ENCODE measurements at regions not wholly inside any gene's neighbourhood (a gene's known extent, or its start where the extent isn't known, plus 50 kb on each side); places are given as distances from the start of the nearest gene placed in this dataset.
"Not testable (repeated sequence)": the region's sequence is repeated elsewhere in the genome, so short reads cannot be mapped to it uniquely, and the experiment has no call there.

GRCh38 chr5:166726406-166726805 lies 1565.0 kb upstream of the WWC1 start:
- ATAC-seq: no peak
- POLR2A ChIA-PET: no interaction called here
- DNase-seq: no peak
- Mint-ChIP-seq H3K4me1 (no peaks in the 10 kb centered on the region), H3K9me3 (ENCODE audit: low read depth) (peaks cover 6% of the 10 kb centered on the region), H3K27me3 (no peaks in the 10 kb centered on the region), H3K4me3 (no peak overlapping the region), H3K27ac (no peak overlapping the region), H3K36me3 (ENCODE audit: low read depth) (no peaks in the 10 kb centered on the region)
- CTCF ChIA-PET: no interaction called here
- intact Hi-C loops (cut with DNase I, micrococcal nuclease): no loop called here

GRCh38 chr5:166742951-166743350 lies 1548.5 kb upstream of the WWC1 start:
- intact Hi-C loops (cut with DNase I, micrococcal nuclease); POLR2A ChIA-PET; DNase-seq; H3K36me3 Mint-ChIP-seq (ENCODE audit: low read depth); H3K27me3 Mint-ChIP-seq; H3K4me1 Mint-ChIP-seq; ATAC-seq; H3K4me3 Mint-ChIP-seq; H3K27ac Mint-ChIP-seq; CTCF ChIA-PET: not testable (repeated sequence)
- H3K9me3 Mint-ChIP-seq (ENCODE audit: low read depth): peaks cover 15% of the 10 kb centered on the region

- ChIA-PET POLR2A (no interaction called here), CTCF (interaction anchor here (0.6 kb wide), 1 partner anchor 800 kb away, joined by 3 read pairs; no protein-coding TSS in a partner anchor)
- Mint-ChIP-seq H3K27ac (no peak overlapping the region), H3K4me3 (no peak overlapping the region), H3K27me3 (no peaks in the 10 kb centered on the region), H3K9me3 (ENCODE audit: low read depth) (peaks cover 5% of the 10 kb centered on the region), H3K36me3 (ENCODE audit: low read depth) (no peaks in the 10 kb centered on the region), H3K4me1 (no peaks in the 10 kb centered on the region)
- intact Hi-C loops (cut with DNase I, micrococcal nuclease): no loop called here
- DNase-seq (no peak), ATAC-seq (no peak)
Measured at GRCh38 chr5:166746506-166746905, 1544.9 kb upstream of the WWC1 start.

- intact Hi-C loops (cut with DNase I, micrococcal nuclease): no loop called here
- no peak for DNase-seq
- CTCF ChIA-PET: no interaction called here
Measured at GRCh38 chr5:166750376-166750775, 1541.1 kb upstream of the WWC1 start.

GRCh38 chr5:166758151-166758550 lies 1533.3 kb upstream of the WWC1 start:
- no peak for ATAC-seq
- H3K27me3 Mint-ChIP-seq: no peaks in the 10 kb centered on the region
- peaks cover 4% of the 10 kb centered on the region for H3K9me3 Mint-ChIP-seq (ENCODE audit: low read depth)
- H3K27ac Mint-ChIP-seq: no peak overlapping the region
- DNase-seq: no peak
- no peaks in the 10 kb centered on the region for H3K36me3 Mint-ChIP-seq (ENCODE audit: low read depth)
- H3K4me1 Mint-ChIP-seq: no peaks in the 10 kb centered on the region
- POLR2A ChIA-PET: no interaction called here
- intact Hi-C loops (cut with DNase I, micrococcal nuclease): no loop called here
- H3K4me3 Mint-ChIP-seq: no peak overlapping the region
- CTCF ChIA-PET: no interaction called here

More at GRCh38 chr5:166750376-166750775, 1541.1 kb upstream of the WWC1 start:
- POLR2A ChIA-PET: no interaction called here
- H3K36me3 Mint-ChIP-seq (ENCODE audit: low read depth): no peaks in the 10 kb centered on the region
- no peak overlapping the region for H3K4me3 Mint-ChIP-seq
- no peaks in the 10 kb centered on the region for H3K27me3 Mint-ChIP-seq
- no peaks in the 10 kb centered on the region for H3K9me3 Mint-ChIP-seq (ENCODE audit: low read depth)
- no peak overlapping the region for H3K27ac Mint-ChIP-seq
- no peaks in the 10 kb centered on the region for H3K4me1 Mint-ChIP-seq
- ATAC-seq: no peak

GRCh38 chr5:166767858-166768257 lies 1523.6 kb upstream of the WWC1 start:
- Mint-ChIP-seq H3K36me3 (ENCODE audit: low read depth) (no peaks in the 10 kb centered on the region), H3K4me1 (no peaks in the 10 kb centered on the region), H3K27ac (no peak overlapping the region), H3K9me3 (ENCODE audit: low read depth) (peaks cover 10% of the 10 kb centered on the region), H3K27me3 (no peaks in the 10 kb centered on the region), H3K4me3 (no peak overlapping the region)
- DNase-seq (no peak), ATAC-seq (no peak)
- intact Hi-C loops (cut with DNase I, micrococcal nuclease): no loop called here
- ChIA-PET POLR2A (no interaction called here), CTCF (interaction anchor here (0.7 to 1.2 kb wide), 2 partner anchors 9 to 39 kb away, joined by 3 to 5 read pairs; no protein-coding TSS in a partner anchor)

GRCh38 chr5:166768536-166768935 lies 1522.9 kb upstream of the WWC1 start:
- Mint-ChIP-seq H3K9me3 (ENCODE audit: low read depth) (peaks cover 10% of the 10 kb centered on the region), H3K27me3 (no peaks in the 10 kb centered on the region), H3K27ac (no peak overlapping the region), H3K4me3 (no peak overlapping the region), H3K4me1 (no peaks in the 10 kb centered on the region), H3K36me3 (ENCODE audit: low read depth) (no peaks in the 10 kb centered on the region)
- POLR2A ChIA-PET: no interaction called here
- ATAC-seq: no peak
- intact Hi-C loops (cut with DNase I, micrococcal nuclease): no loop called here
- CTCF ChIA-PET: interaction anchor here (0.7 to 1.2 kb wide), 3 partner anchors 9 to 39 kb away, joined by 3 to 5 read pairs (median 3); no protein-coding TSS in a partner anchor
- DNase-seq: no peak

- ATAC-seq (no peak), DNase-seq (no peak)
- Mint-ChIP-seq H3K9me3 (ENCODE audit: low read depth) (peaks cover 8% of the 10 kb centered on the region), H3K4me1 (no peaks in the 10 kb centered on the region), H3K27ac (no peak overlapping the region), H3K36me3 (ENCODE audit: low read depth) (no peaks in the 10 kb centered on the region), H3K27me3 (no peaks in the 10 kb centered on the region), H3K4me3 (no peak overlapping the region)
- CTCF ChIA-PET: no interaction called here
- POLR2A ChIA-PET: no interaction called here
- intact Hi-C loops (cut with DNase I, micrococcal nuclease): no loop called here
Measured at GRCh38 chr5:166772770-166773169, 1518.7 kb upstream of the WWC1 start.

GRCh38 chr5:166781737-166782136 lies 1509.7 kb upstream of the WWC1 start:
- CTCF ChIA-PET: no interaction called here
- Mint-ChIP-seq H3K27ac (no peak overlapping the region), H3K4me3 (no peak overlapping the region), H3K9me3 (ENCODE audit: low read depth) (peaks cover 7% of the 10 kb centered on the region), H3K36me3 (ENCODE audit: low read depth) (no peaks in the 10 kb centered on the region), H3K4me1 (no peaks in the 10 kb centered on the region), H3K27me3 (no peaks in the 10 kb centered on the region)
- POLR2A ChIA-PET: no interaction called here
- intact Hi-C loops (cut with DNase I, micrococcal nuclease): no loop called here
- no peak for DNase-seq
- ATAC-seq: no peak

GRCh38 chr5:166784545-166785078 lies 1506.8 kb upstream of the WWC1 start:
- ChIA-PET POLR2A (no interaction called here), CTCF (no interaction called here)
- Mint-ChIP-seq H3K27ac (no peak overlapping the region), H3K36me3 (ENCODE audit: low read depth) (no peaks in the 10 kb centered on the region), H3K9me3 (ENCODE audit: low read depth) (peaks cover 11% of the 10 kb centered on the region), H3K27me3 (no peaks in the 10 kb centered on the region), H3K4me3 (no peak overlapping the region), H3K4me1 (no peaks in the 10 kb centered on the region)
- ATAC-seq (no peak), DNase-seq (no peak)
- intact Hi-C loops (cut with DNase I, micrococcal nuclease): no loop called here

- ChIA-PET CTCF (no interaction called here), POLR2A (no interaction called here)
- Mint-ChIP-seq H3K27ac (no peak overlapping the region), H3K27me3 (no peaks in the 10 kb centered on the region), H3K9me3 (ENCODE audit: low read depth) (peaks cover 11% of the 10 kb centered on the region), H3K4me1 (no peaks in the 10 kb centered on the region), H3K36me3 (ENCODE audit: low read depth) (no peaks in the 10 kb centered on the region), H3K4me3 (no peak overlapping the region)
- DNase-seq: no peak
- intact Hi-C loops (cut with DNase I, micrococcal nuclease): no loop called here
- ATAC-seq: no peak
Measured at GRCh38 chr5:166786178-166786577, 1505.3 kb upstream of the WWC1 start.

- no peak overlapping the region for H3K27ac Mint-ChIP-seq
- H3K27me3 Mint-ChIP-seq: no peaks in the 10 kb centered on the region
- H3K36me3 Mint-ChIP-seq (ENCODE audit: low read depth): no peaks in the 10 kb centered on the region
- ChIA-PET CTCF (no interaction called here), POLR2A (no interaction called here)
- no peak for DNase-seq
- ATAC-seq: no peak
- H3K4me3 Mint-ChIP-seq: no peak overlapping the region
- no peaks in the 10 kb centered on the region for H3K4me1 Mint-ChIP-seq
- intact Hi-C loops (cut with DNase I, micrococcal nuclease): no loop called here
- H3K9me3 Mint-ChIP-seq (ENCODE audit: low read depth): peaks cover 11% of the 10 kb centered on the region
Measured at GRCh38 chr5:166786889-166787288, 1504.6 kb upstream of the WWC1 start.

GRCh38 chr5:166788050-166788449 lies 1503.4 kb upstream of the WWC1 start:
- ChIA-PET CTCF (no interaction called here), POLR2A (no interaction called here)
- intact Hi-C loops (cut with DNase I, micrococcal nuclease): no loop called here
- DNase-seq (no peak), ATAC-seq (no peak)
- Mint-ChIP-seq H3K36me3 (ENCODE audit: low read depth) (no peaks in the 10 kb centered on the region), H3K4me1 (no peaks in the 10 kb centered on the region), H3K27ac (no peak overlapping the region), H3K27me3 (no peaks in the 10 kb centered on the region), H3K4me3 (no peak overlapping the region), H3K9me3 (ENCODE audit: low read depth) (peaks cover 11% of the 10 kb centered on the region)
